C4-2B (cell line): ENCODE measurements at regions not wholly inside any gene's neighbourhood (a gene's known extent, or its start where the extent isn't known, plus 50 kb on each side); places are given as distances from the start of the nearest gene placed in this dataset.

Experiments used
- ZFX ChIP-seq: fragments of 450-650 bp; IDR thresholded peaks from 2 replicates; pipeline ENCODE4 v1.6.1; 2017
- TF ChIP-seq, protein P1 (sequence below): fragments of 450-650 bp; conservative IDR thresholded peaks from 2 replicates; pipeline ENCODE4 v1.5.1; 2017; ENCODE audit warnings: mild to moderate bottlenecking

DNA sequence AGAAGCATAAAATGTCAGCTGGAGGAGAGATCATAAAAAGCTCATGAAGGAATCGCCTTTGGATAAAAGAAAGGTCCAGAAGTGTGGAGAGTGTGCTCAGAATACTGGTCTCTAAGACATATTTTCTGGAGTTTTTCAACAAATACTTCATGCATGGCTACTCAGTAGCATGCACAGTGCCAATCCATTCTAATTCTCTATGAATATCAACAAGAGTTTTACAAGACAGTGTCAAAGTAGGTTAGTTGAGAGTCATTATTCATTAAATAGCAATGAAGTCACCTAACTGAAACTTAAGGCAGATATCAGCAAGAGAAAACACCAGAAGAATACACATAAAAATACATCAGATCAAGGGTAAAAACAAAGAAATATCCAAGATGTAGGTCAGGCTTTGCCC lies 1243.2 kb upstream of the SLC10A2 start:
- TF ChIP-seq, protein P1, sequence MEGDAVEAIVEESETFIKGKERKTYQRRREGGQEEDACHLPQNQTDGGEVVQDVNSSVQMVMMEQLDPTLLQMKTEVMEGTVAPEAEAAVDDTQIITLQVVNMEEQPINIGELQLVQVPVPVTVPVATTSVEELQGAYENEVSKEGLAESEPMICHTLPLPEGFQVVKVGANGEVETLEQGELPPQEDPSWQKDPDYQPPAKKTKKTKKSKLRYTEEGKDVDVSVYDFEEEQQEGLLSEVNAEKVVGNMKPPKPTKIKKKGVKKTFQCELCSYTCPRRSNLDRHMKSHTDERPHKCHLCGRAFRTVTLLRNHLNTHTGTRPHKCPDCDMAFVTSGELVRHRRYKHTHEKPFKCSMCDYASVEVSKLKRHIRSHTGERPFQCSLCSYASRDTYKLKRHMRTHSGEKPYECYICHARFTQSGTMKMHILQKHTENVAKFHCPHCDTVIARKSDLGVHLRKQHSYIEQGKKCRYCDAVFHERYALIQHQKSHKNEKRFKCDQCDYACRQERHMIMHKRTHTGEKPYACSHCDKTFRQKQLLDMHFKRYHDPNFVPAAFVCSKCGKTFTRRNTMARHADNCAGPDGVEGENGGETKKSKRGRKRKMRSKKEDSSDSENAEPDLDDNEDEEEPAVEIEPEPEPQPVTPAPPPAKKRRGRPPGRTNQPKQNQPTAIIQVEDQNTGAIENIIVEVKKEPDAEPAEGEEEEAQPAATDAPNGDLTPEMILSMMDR = no peak
- no peak for TF ChIP-seq ZFX
